Upper lobe of left lung (tissue), 6 donors: ENCODE measurements at regions not wholly inside any gene's neighbourhood (a gene's known extent, or its start where the extent isn't known, plus 50 kb on each side); places are given as distances from the start of the nearest gene placed in this dataset.

Experiments
- ATAC-seq, 2 donors: fragments of 200-7000 bp; cut with Tn5 transposase; one replicate each; pipeline ENCODE4 v1.9.1; 2022; ENCODE audit warnings: mild to moderate bottlenecking in 2 of 2, moderate library complexity in 2 of 2; ENCODE audit not compliant: low FRiP score in 2 of 2
- DNase-seq, 2 donors: peaks; one replicate each; pipeline ENCODE4 v3.0.0-alpha.2; 2019 to 2020
- H3K27ac ChIP-seq, 4 donors: fragments of 200-600 bp; sonication (generic); one replicate each; pipeline ENCODE4 v1.5.1; 2016 to 2019
- H3K27me3 ChIP-seq, 4 donors: fragments of 200-600 bp; sonication (generic); one replicate each; pipeline ENCODE4 v1.5.1; 2017 to 2019
- H3K36me3 ChIP-seq, 4 donors: fragments of 200-600 bp; sonication (generic); one replicate each; pipeline ENCODE4 v1.5.1; 2016 to 2019
- H3K4me1 ChIP-seq, 4 donors: fragments of 200-600 bp; sonication (generic); one replicate each; pipeline ENCODE4 v1.5.1; 2018 to 2019
- H3K4me3 ChIP-seq, 4 donors: fragments of 200-600 bp; sonication (generic); one replicate each; pipeline ENCODE4 v1.5.1; 2017 to 2019; ENCODE audit warnings: mild to moderate bottlenecking in 2 of 4, moderate library complexity in 1 of 4
- H3K9me3 ChIP-seq, 4 donors: fragments of 200-600 bp; sonication (generic); one replicate each; pipeline ENCODE4 v1.5.1; 2018 to 2019
- EP300 ChIP-seq, 4 donors: sonication (generic); formaldehyde crosslinking; IDR thresholded peaks; one replicate each; pipeline ENCODE4 v1.5.1; 2017; ENCODE audit warnings: antibody characterized with exemption in 4 of 4, control low read depth in 2 of 4
- POLR2A ChIP-seq, 4 donors: fragments of 450-650 bp; IDR thresholded peaks; one replicate each; pipeline ENCODE4 v1.5.1; 2016 to 2017; ENCODE audit warnings: antibody characterized with exemption in 4 of 4, mild to moderate bottlenecking in 2 of 4
- POLR2AphosphoS5 ChIP-seq, 2 donors: sonication (generic); formaldehyde crosslinking; IDR thresholded peaks; one replicate each; pipeline ENCODE4 v1.5.1; 2017; ENCODE audit warnings: antibody characterized with exemption in 2 of 2
- WGBS, 2 donors: methylation state at CpG; one replicate each; pipeline ENCODE4 v1.1.5; 2017 to 2018; 5-methylcytosine and 5-hydroxymethylcytosine counted together
- TF ChIP-seq, protein P1 (sequence below), 6 experiments: fragments of 450-650 bp in 4 of 6; fragments of 200-600 bp in 2 of 6; sonication (generic) in 2 of 6; IDR thresholded peaks; one replicate each; pipeline ENCODE4 v1.5.1; 2016 to 2019; ENCODE audit warnings: antibody characterized with exemption in 6 of 6
- donor health status: DM: no; HTN: no; CAD: no; lungs with moderate emphysema.
- donor health status: DM: no; HTN: yes; CAD: no; lungs with severe emphysema.

- H3K27me3 ChIP-seq: no peaks in the 10 kb centered on the region
- H3K9me3 ChIP-seq: no peaks in the 10 kb centered on the region
- no peak for DNase-seq
- H3K36me3 ChIP-seq: no peaks in the 10 kb centered on the region
- no peak overlapping the region for H3K27ac ChIP-seq
- H3K4me3 ChIP-seq: no peak overlapping the region
- WGBS, 2 donors: 36 to 42% methylated on average over 1 of the region's 1 CpG
- no peaks in the 10 kb centered on the region for H3K4me1 ChIP-seq
- TF ChIP-seq EP300 (IDR thresholded peaks at IDR 0.05) (no peak), POLR2AphosphoS5 (IDR thresholded peaks at IDR 0.05) (no peak), POLR2A (IDR thresholded peaks at IDR 0.05) (no peak)
- TF ChIP-seq, protein P1, sequence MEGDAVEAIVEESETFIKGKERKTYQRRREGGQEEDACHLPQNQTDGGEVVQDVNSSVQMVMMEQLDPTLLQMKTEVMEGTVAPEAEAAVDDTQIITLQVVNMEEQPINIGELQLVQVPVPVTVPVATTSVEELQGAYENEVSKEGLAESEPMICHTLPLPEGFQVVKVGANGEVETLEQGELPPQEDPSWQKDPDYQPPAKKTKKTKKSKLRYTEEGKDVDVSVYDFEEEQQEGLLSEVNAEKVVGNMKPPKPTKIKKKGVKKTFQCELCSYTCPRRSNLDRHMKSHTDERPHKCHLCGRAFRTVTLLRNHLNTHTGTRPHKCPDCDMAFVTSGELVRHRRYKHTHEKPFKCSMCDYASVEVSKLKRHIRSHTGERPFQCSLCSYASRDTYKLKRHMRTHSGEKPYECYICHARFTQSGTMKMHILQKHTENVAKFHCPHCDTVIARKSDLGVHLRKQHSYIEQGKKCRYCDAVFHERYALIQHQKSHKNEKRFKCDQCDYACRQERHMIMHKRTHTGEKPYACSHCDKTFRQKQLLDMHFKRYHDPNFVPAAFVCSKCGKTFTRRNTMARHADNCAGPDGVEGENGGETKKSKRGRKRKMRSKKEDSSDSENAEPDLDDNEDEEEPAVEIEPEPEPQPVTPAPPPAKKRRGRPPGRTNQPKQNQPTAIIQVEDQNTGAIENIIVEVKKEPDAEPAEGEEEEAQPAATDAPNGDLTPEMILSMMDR (IDR thresholded peaks at IDR 0.05): no peak
- ATAC-seq: no peak
These were observed 168.6 kb downstream of the SUCLA2 start for GRCh38 chr13:47832458-47832972.

GRCh38 chr13:47831265-47831664 is 169.8 kb downstream of the SUCLA2 start:
- ATAC-seq: no peak

GRCh38 chr13:47829690-47830089 is 171.4 kb downstream of the SUCLA2 start:
- Histone ChIP-seq H3K9me3 (no peaks in the 10 kb centered on the region), H3K4me1 (no peaks in the 10 kb centered on the region), H3K36me3 (no peaks in the 10 kb centered on the region), H3K4me3 (no peak overlapping the region), H3K27me3 (no peaks in the 10 kb centered on the region), H3K27ac (no peak overlapping the region)
- TF ChIP-seq, protein P1 (IDR thresholded peaks at IDR 0.05): no peak
- TF ChIP-seq EP300 (IDR thresholded peaks at IDR 0.05) (no peak), POLR2A (IDR thresholded peaks at IDR 0.05) (no peak), POLR2AphosphoS5 (IDR thresholded peaks at IDR 0.05) (no peak)
- WGBS, 2 donors: 96 to 97% methylated on average over 1 of the region's 1 CpG
- no peak for DNase-seq
- ATAC-seq: no peak

More at GRCh38 chr13:47831265-47831664, 169.8 kb downstream of the SUCLA2 start:
- Histone ChIP-seq H3K27ac (no peak overlapping the region), H3K36me3 (no peaks in the 10 kb centered on the region), H3K27me3 (no peaks in the 10 kb centered on the region), H3K4me1 (no peaks in the 10 kb centered on the region), H3K9me3 (no peaks in the 10 kb centered on the region), H3K4me3 (no peak overlapping the region)
- WGBS, 2 donors: 75 to 87% methylated on average over 1 of the region's 1 CpG
- DNase-seq: no peak
- no peak for TF ChIP-seq POLR2AphosphoS5 (IDR thresholded peaks at IDR 0.05)

DNA sequence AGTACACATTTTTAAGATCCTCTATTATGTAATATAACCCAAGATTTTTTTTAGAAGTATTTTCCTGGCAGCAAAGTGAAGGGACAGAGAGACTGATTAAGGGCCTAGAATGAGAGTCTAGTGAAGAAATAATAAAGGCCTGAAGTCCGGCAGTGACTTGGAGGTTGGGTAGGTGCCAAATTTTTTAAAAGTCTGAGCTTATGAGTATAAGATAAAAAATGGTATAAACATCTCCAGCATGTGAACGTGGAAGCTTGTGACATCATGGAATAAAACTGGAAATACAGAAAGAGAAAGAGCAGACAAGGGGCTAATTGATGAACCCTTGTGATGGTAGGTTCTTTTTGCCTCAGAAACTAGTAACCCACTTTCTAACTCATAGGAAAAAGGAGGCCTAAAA is 174.6 kb downstream of the SUCLA2 start:
- H3K9me3 ChIP-seq: no peaks in the 10 kb centered on the region
- no peak for DNase-seq
- no peak for ATAC-seq
- no peak overlapping the region for H3K27ac ChIP-seq
- H3K4me3 ChIP-seq: no peak overlapping the region
- H3K27me3 ChIP-seq: no peaks in the 10 kb centered on the region
- 38 to 39% methylated on average over 2 of the region's 2 CpGs for WGBS, 2 donors
- TF ChIP-seq POLR2A (IDR thresholded peaks at IDR 0.05) (no peak), POLR2AphosphoS5 (IDR thresholded peaks at IDR 0.05) (no peak), EP300 (IDR thresholded peaks at IDR 0.05) (no peak)
- TF ChIP-seq, protein P1 (IDR thresholded peaks at IDR 0.05): no peak
- H3K36me3 ChIP-seq: no peaks in the 10 kb centered on the region
- H3K4me1 ChIP-seq: no peaks in the 10 kb centered on the region

DNA sequence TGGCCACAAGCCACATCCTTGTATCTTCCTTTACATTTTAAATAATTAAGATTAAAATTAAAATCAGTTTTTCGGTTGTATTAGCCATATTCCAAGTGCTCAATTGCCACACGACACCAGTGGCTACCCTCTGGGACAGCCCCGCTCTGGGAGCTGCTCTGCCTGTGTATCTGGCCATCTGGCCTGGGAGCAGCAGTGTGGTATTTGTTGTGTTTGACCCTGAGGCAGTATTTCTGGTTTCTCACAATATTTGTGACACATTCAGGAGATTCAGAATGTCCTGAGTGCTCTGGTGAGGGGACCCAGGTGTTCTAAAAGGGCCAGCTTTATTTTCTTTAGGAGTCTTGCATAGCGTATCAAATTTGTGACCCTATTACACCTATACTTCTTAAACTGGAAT is 179.0 kb downstream of the SUCLA2 start:
- no peak for ATAC-seq
- TF ChIP-seq, protein P1 (IDR thresholded peaks at IDR 0.05): no peak
- TF ChIP-seq EP300 (IDR thresholded peaks at IDR 0.05): no peak
- TF ChIP-seq POLR2AphosphoS5 (IDR thresholded peaks at IDR 0.05): no peak
- no peak for TF ChIP-seq POLR2A (IDR thresholded peaks at IDR 0.05)

More for the DNA sequence above, 179.0 kb downstream of the SUCLA2 start:
- no peaks in the 10 kb centered on the region for H3K4me1 ChIP-seq
- H3K4me3 ChIP-seq: no peak overlapping the region
- H3K27ac ChIP-seq: no peak overlapping the region
- H3K27me3 ChIP-seq: no peaks in the 10 kb centered on the region
- H3K36me3 ChIP-seq: no peaks in the 10 kb centered on the region
- no peaks in the 10 kb centered on the region for H3K9me3 ChIP-seq
- no peak for DNase-seq
- 87 to 91% methylated on average over 4 of the region's 4 CpGs for WGBS, 2 donors
